GM18868 (cell line): ENCODE measurements at regions not wholly inside any gene's neighbourhood (a gene's known extent, or its start where the extent isn't known, plus 50 kb on each side); places are given as distances from the start of the nearest gene placed in this dataset.
"Not testable (repeated sequence)": the region's sequence is repeated elsewhere in the genome, so short reads cannot be mapped to it uniquely, and the experiment has no call there.

ENCODE experiments used
- ATAC-seq: cut with Tn5 transposase; IDR thresholded peaks from one replicate; pipeline ENCODE4 v1.9.1; 2021; ENCODE audit warnings: mild to moderate bottlenecking, moderate library complexity; ENCODE audit not compliant: unreplicated experiment

DNA sequence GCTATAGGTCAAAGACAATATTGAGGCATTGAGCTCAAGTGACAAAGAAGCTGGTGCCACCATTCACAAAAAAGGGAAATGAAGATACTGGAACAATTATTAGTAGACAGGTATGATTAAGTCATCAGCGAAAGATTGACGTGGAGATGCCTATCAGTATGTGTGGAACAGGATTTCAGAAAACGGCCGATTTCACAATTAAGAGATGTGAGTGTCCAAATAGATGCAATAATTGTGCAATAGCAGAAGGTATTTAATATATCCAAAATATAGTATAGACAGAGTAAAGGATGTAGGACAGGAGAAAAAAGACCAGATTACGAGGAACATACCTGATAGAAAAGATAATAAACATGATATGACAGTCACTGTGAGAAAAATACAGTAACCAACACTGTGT, 433.1 kb downstream of the C12orf50 start:
- ATAC-seq: no peak

GRCh38 chr12:87585882-87586557, 443.2 kb downstream of the C12orf50 start:
- no peak for ATAC-seq

- ATAC-seq: not testable (repeated sequence)
Observed at GRCh38 chr12:87579091-87579490, 450.1 kb downstream of the C12orf50 start.

- ATAC-seq: no peak
Observed at GRCh38 chr12:87575906-87576305, 453.3 kb downstream of the C12orf50 start.

DNA sequence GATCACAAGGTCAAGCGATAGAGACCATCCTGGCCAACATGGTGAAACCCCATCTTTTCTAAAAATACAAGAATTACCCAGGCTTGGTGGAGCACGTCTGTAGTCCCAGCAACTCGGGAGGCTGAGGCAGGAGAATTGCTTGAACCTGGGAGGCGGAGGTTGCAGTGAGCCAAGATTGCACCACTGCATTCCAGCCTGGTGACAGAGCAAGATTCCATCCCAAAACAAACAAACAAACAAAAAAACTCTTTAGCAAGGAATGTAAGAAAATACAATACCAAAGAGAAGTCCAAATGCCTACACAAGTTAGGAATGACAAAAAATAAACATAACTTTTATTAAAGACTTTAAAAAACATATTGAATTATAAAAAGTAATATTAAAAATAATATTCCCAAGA, 462.3 kb downstream of the C12orf50 start:
- not testable (repeated sequence) for ATAC-seq

DNA sequence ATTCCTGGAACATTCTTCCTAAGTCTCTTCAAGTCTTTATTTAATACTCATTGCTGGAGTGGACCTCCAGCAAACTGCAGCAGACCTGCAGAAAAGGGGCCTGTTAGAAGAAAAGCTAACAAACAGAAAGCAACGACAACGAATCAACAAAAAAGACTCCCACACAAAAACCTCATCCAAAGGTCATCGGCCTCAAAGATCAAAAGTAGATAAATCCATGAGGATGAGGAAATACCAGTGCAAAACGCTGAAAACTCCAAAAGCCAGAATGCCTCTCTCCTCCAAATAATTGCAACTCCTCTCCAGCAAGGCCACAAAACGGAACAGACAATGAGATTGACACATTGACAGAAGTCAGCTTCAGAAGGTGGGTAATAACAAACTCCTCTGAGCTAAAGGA, 472.2 kb downstream of the C12orf50 start:
- ATAC-seq: no peak

- ATAC-seq: not testable (repeated sequence)
Observed at GRCh38 chr12:87531213-87531612, 498.0 kb downstream of the C12orf50 start.

DNA sequence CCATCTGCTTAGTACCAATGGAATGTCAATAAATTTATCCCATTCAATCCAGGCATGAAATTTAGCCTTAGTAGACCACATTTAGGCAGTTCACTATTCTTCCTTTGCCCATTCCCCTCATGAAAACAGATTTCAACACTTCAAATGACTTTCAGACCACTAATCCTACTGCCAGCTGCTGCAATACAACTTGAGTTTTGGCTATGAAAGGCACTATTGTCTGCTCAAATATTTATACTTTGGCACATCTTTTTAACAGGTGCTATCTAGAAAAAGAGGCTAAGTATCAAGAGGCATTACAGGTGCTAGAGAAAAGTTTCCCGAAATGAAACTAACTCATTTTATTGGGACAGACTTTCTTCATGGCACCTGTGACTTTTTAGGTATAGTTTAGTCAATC, 499.8 kb downstream of the C12orf50 start:
- no peak for ATAC-seq

- ATAC-seq: no peak
Observed at GRCh38 chr12:87520968-87521367, 508.2 kb downstream of the C12orf50 start.

DNA sequence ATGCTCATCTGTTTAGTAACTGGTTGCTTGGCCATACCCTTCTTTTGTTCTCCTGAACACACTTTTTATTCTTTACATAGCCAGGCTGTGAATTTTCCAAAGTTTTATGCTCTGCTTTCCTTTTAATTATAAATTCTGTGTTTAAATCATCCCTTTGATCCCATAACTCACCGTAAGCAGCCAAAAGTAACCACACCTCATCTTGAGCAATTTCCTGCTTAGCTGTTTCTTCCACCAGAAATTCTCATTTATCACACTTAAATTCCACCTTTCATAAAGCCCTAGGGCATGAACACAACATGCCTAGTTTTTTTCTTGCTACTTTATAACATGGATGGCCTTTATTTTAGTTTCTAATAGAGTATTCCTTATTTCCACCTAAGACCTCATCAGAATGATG, 510.7 kb downstream of the C12orf50 start:
- ATAC-seq: no peak

- no peak for ATAC-seq
Observed at GRCh38 chr12:87518036-87518435, 511.2 kb downstream of the C12orf50 start.

GRCh38 chr12:87513536-87514280, 515.5 kb downstream of the C12orf50 start:
- ATAC-seq: no peak

DNA sequence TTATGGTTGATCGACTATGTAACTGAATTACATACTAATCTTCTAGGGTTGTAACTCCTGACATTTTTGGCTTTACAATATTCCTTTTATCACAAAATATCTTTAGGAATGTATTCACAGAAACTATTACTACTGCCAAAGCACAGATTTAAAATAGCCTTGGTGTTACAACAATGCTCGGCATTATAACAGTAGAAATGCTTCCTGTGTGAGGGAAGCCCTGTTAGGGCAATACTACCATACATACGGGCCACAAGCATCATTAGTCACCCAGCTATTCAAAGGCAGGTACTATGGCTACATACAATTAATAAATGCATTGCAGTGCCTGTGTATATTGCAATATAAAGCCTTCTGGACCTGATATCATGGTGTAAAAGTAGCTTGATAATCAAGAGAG, 517.8 kb downstream of the C12orf50 start:
- no peak for ATAC-seq

DNA sequence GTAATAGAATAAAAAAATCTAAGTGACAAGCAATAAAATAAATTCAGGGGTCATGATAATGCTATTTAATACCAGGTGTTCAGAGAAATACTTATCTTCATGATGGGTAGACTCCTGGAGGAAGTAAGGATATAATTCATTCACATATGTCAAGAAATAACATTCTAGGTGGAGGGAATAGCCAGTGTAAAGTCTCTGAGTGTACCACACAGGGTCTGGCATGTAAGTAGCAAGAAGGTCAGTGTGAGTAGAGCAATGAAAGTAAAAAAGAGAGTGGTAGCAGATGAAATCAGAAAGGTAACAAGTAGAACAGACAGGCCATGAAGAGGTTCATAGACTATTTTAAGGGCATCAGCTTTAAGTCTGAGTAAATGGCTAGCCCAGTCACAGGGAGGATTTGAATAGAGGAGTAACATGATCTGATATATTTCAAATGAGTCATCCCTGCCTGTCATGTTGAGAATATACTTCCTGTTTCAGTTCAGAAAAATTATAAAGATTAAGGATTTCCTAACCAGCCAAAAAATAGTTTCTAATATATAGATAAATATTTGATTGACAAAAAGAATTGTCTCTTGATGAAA, 519.9 kb downstream of the C12orf50 start:
- ATAC-seq: peak; percentile 79

GRCh38 chr12:87491598-87491997, 537.6 kb downstream of the C12orf50 start:
- ATAC-seq: no peak

DNA sequence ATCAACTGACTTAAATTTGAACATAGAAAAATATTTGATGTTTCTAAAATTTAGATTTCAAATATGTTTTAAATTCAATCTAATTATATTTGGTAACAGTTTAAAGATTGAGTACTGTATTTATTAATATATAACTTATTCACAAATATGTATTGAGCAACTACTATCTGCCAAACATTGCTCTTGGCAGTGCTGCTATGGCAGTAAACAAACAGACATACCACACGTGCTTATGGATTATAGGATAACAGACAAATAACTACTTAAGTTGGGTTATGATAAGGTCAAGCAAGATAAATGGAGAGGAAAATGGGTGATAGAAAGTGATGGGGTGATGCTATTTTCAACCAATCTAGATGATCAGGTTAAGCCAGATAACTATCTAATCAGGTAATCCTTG, 538.1 kb downstream of the C12orf50 start:
- no peak for ATAC-seq

DNA sequence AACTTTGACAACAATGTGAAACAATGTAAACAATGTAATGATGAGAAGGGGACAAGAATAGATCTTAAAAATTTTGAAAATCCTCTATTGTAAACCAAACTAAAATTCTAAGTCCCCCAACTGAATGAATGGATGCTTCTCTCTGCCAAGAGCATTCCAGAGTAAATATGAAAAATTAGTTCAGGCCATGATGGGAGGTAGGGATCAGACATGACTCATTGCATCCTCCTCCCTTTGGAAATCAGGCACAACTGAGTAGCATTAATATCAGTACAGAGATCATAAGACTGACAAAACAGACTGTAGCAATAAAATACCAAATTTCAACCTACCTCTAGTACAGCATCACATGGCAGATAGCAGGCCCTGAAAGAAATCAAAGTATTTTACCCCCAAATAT, 559.9 kb downstream of the C12orf50 start:
- no peak for ATAC-seq

DNA sequence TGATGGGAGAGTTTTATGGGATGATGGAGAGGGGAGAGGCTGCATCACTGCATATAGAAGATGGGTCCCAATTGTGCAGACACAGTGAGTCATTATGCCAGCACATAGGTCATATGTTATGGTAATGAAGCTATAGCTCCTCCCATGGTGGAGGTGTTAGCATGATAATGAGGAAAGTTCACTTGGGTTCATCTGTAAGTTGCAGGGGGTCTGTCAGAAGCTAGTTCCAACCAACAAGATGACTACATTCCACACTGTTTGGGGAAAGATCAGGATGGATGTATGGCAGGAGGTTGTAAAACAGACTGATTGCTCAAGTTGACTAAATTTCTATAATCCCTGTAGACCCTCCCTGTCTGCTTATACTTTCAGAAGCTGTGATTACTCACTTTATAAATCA, 561.3 kb downstream of the C12orf50 start:
- no peak for ATAC-seq

DNA sequence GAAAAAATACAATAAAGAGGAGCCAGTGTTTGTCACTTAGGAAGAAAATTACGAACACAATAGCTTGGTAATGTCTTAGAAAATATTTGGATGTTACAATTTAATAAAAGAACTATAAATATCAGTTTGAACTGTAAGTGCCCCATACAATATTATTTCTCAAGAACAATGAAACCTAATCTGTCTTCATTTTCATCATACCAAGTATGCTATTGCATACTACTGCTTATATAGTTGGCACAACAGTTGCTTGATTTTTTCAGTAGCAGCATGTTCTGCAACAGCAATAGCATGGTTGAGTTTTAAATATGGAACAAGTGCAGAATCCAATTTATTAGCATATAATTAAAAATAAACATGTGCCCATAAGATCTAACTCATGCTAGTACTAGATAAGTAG, 564.6 kb downstream of the C12orf50 start:
- no peak for ATAC-seq

- ATAC-seq: no peak
Observed at GRCh38 chr12:87444039-87444438, 585.2 kb downstream of the C12orf50 start.

DNA sequence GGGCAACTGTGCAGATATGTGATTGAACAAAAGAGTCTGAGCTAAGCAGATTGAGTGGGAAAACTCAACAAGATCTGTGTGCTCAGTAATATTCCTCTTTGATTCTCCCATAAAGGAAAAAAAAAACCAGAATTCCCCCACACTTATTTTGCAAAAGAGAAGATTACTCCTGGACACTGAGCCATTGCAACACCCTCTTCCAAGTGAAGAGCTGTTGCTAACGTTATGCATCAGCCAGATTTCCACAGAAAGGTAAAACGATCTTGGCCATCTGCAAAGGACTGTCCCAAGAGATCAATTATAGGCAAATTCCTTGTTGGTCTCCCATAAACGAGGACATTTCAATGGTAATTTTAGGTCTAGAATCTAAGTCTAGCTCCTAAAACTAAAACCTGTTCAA, 587.7 kb downstream of the C12orf50 start:
- no peak for ATAC-seq
